OCI-LY7 (cell line): ENCODE measurements at regions not wholly inside any gene's neighbourhood (a gene's known extent, or its start where the extent isn't known, plus 50 kb on each side); places are given as distances from the start of the nearest gene placed in this dataset.

Experiments used
- BruUV-seq: library from RNA; stranded (reverse); fragments of 400-500 nt; replicated peaks from 2 replicates; lab custom pipeline; 2021; lab: Mats Ljungman, UMichigan
- CTCF ChIA-PET: fragments of 300-600 bp; sonication (Branson Sonifier 250); formaldehyde crosslinking; loops from one replicate; lab custom pipeline; 2022; ENCODE audit warnings: antibody characterized with exemption; ENCODE audit not compliant: unreplicated experiment; lab: Charles Lee
- POLR2A ChIA-PET: fragments of 300-600 bp; sonication (Branson Sonifier 250); formaldehyde crosslinking; loops from one replicate; lab custom pipeline; 2022; ENCODE audit warnings: antibody characterized with exemption; lab: Charles Lee
- DNase-seq: peaks from one replicate; pipeline ENCODE4 v3.0.0-alpha.2; 2015; ENCODE audit warnings: low spot score
- H2AFZ ChIP-seq: fragments of 200-600 bp; sonication (generic), shearing (Covaris generic); 2 replicates; pipeline ENCODE4 v1.6.1; 2014; ENCODE audit warnings: mild to moderate bottlenecking, antibody characterized with exemption, low read length, moderate library complexity
- H3K27ac ChIP-seq: fragments of 200-600 bp; sonication (generic); 2 replicates; pipeline ENCODE4 v1.5.1; 2014; ENCODE audit warnings: mixed run types, low read depth, mild to moderate bottlenecking, moderate library complexity, low read length, inconsistent platforms; ENCODE audit not compliant: poor library complexity, severe bottlenecking
- H3K36me3 ChIP-seq: fragments of 200-600 bp; sonication (generic); 2 replicates; pipeline ENCODE4 v1.6.1; 2014; ENCODE audit warnings: mild to moderate bottlenecking, antibody characterized with exemption, low read length, moderate library complexity, mixed read lengths; ENCODE audit not compliant: insufficient read depth
- H3K4me1 ChIP-seq: fragments of 200-600 bp; sonication (generic); 2 replicates; pipeline ENCODE4 v1.5.1; 2014; ENCODE audit warnings: mild to moderate bottlenecking, low read length; ENCODE audit not compliant: insufficient read depth, poor library complexity, severe bottlenecking
- H3K4me2 ChIP-seq: fragments of 200-600 bp; sonication (generic); 2 replicates; pipeline ENCODE4 v1.6.1; 2014; ENCODE audit warnings: mild to moderate bottlenecking, low read length
- H3K4me3 ChIP-seq: fragments of 200-600 bp; sonication (generic); 2 replicates; pipeline ENCODE4 v1.5.1; 2014; ENCODE audit warnings: mild to moderate bottlenecking, low read depth, low read length; ENCODE audit not compliant: poor library complexity, severe bottlenecking
- H3K79me2 ChIP-seq: fragments of 200-600 bp; sonication (generic); 2 replicates; pipeline ENCODE4 v1.6.1; 2016; ENCODE audit warnings: low read depth, mild to moderate bottlenecking, low read length, moderate library complexity, mixed read lengths; ENCODE audit not compliant: insufficient read depth
- H3K9me2 ChIP-seq: fragments of 200-600 bp; sonication (generic); 2 replicates; pipeline ENCODE4 v1.6.1; 2016; ENCODE audit warnings: mild to moderate bottlenecking, low read length, mixed read lengths; ENCODE audit not compliant: insufficient read depth
- H3K9me3 ChIP-seq: fragments of 200-600 bp; sonication (generic); 2 replicates; pipeline ENCODE4 v1.6.1; 2014; ENCODE audit warnings: mild to moderate bottlenecking, mixed run types, low read length, mixed read lengths
- H4K20me1 ChIP-seq: fragments of 200-600 bp; sonication (generic); 2 replicates; pipeline ENCODE4 v1.6.1; 2014; ENCODE audit warnings: mild to moderate bottlenecking, antibody characterized with exemption, low read length, moderate library complexity, mixed read lengths; ENCODE audit not compliant: insufficient read depth
- EZH2phosphoT487 ChIP-seq: fragments of 200-600 bp; sonication (generic); IDR thresholded peaks from 2 replicates; pipeline ENCODE4 v1.6.1; 2018; ENCODE audit warnings: low read depth, borderline replicate concordance, mild to moderate bottlenecking, mixed run types, antibody characterized with exemption, low read length, moderate library complexity, mixed read lengths
- intact Hi-C: fragments of 100-400 bp; cut with micrococcal nuclease; formaldehyde crosslinking; loops from one replicate; pipeline ENCODE4 v1.10.0; 2022; ENCODE audit not compliant: unreplicated experiment
- TF ChIP-seq, protein P1 (sequence below): fragments of 200-600 bp; sonication (generic); conservative IDR thresholded peaks from 2 replicates; pipeline ENCODE4 v1.5.1; 2014; ENCODE audit warnings: mild to moderate bottlenecking, antibody characterized with exemption, low read length, moderate library complexity, mixed read lengths

DNA sequence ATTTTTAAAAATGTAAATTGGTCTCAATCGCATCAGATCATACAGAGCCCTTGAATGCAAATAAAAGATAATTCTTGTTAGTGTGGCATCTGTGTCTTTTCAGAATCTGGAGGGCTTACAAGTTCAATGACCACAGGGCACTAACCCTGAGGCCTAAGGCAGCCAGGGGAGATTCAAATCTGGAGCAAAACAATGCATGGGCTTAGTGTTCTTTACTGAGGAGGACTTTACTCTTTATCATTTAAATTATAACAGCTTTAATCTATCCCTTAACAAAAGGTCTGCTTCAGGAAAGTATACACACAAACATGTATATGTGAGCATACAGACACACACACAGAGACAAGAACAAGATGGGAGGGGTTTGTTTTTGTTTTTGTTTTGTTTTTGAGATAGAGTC, 51.0 kb upstream of the NSUN7 start:
- intact Hi-C loops, result no loop called here
- no peaks in the 10 kb centered on the region for H3K36me3 ChIP-seq
- ChIA-PET CTCF (no interaction called here), POLR2A (interaction anchor here (0.6 kb wide), 1 partner anchor 10 kb away, joined by 3 read pairs; no protein-coding TSS in a partner anchor)
- no peaks in the 10 kb centered on the region for H3K9me2 ChIP-seq
- H3K4me2 ChIP-seq, result no peak overlapping the region
- no peaks in the 10 kb centered on the region for H3K79me2 ChIP-seq
- no peak overlapping the region for H2AFZ ChIP-seq
- no peak overlapping the region for H3K27ac ChIP-seq
- TF ChIP-seq, protein P1, sequence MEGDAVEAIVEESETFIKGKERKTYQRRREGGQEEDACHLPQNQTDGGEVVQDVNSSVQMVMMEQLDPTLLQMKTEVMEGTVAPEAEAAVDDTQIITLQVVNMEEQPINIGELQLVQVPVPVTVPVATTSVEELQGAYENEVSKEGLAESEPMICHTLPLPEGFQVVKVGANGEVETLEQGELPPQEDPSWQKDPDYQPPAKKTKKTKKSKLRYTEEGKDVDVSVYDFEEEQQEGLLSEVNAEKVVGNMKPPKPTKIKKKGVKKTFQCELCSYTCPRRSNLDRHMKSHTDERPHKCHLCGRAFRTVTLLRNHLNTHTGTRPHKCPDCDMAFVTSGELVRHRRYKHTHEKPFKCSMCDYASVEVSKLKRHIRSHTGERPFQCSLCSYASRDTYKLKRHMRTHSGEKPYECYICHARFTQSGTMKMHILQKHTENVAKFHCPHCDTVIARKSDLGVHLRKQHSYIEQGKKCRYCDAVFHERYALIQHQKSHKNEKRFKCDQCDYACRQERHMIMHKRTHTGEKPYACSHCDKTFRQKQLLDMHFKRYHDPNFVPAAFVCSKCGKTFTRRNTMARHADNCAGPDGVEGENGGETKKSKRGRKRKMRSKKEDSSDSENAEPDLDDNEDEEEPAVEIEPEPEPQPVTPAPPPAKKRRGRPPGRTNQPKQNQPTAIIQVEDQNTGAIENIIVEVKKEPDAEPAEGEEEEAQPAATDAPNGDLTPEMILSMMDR, result no peak
- no peak for TF ChIP-seq EZH2phosphoT487
- H3K4me3 ChIP-seq, result no peak overlapping the region
- DNase-seq, result no peak
- H3K4me1 ChIP-seq, result no peaks in the 10 kb centered on the region
- no TSS peak for BruUV-seq
- no peaks in the 10 kb centered on the region for H3K9me3 ChIP-seq
- H4K20me1 ChIP-seq, result no peaks in the 10 kb centered on the region

DNA sequence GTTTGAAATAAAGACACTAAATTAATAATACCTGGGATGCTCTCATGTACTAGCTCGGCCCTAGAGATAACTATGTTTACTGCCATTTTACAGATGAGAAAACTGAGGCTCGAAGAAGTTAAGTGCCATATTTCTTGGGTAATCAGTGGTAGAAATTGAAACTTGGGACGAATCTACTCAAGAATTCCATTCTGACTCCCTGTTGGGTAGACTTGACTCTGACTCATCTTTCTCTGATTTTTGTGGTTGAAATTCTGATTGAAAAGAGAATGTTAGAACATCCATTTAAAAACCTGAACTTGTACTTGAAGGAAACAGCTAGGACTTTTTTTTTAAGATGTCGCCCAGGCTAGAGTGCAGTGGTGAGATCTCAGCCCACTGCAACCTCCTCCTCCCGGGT, 50.1 kb upstream of the NSUN7 start:
- ChIA-PET CTCF (no interaction called here), POLR2A (interaction anchor here (0.8 to 1.2 kb wide), 3 partner anchors 18 to 61 kb away, joined by 3 to 8 read pairs (median 3); no protein-coding TSS in a partner anchor)
- Histone ChIP-seq H3K9me3 (no peaks in the 10 kb centered on the region), H3K27ac (no peak overlapping the region), H3K79me2 (no peaks in the 10 kb centered on the region), H3K4me1 (no peaks in the 10 kb centered on the region), H3K4me3 (no peak overlapping the region), H3K36me3 (no peaks in the 10 kb centered on the region), H2AFZ (no peak overlapping the region), H3K4me2 (no peak overlapping the region), H3K9me2 (no peaks in the 10 kb centered on the region), H4K20me1 (no peaks in the 10 kb centered on the region)
- no peak for TF ChIP-seq EZH2phosphoT487
- TF ChIP-seq, protein P1, result no peak
- BruUV-seq, result no TSS peak
- DNase-seq, result no peak
- intact Hi-C loops, result no loop called here
